ENCODE measurements at regions not wholly inside any gene's neighbourhood (a gene's known extent, or its start where the extent isn't known, plus 50 kb on each side); places are given as distances from the start of the nearest gene placed in this dataset. TPM values are rescaled to one million over a fixed set of nuclear protein-coding genes. Genes with fewer than 3 reads are reported as not detected.

Small RNA genes in the stretch of these regions (small RNA-seq; reads per million reads assigned to genes)
- gene RNU6-1116P (ENCODE audit: low replicate concordance): not detected
